Right ventricle myocardium superior (tissue), 1 donor: ENCODE measurements at regions not wholly inside any gene's neighbourhood (a gene's known extent, or its start where the extent isn't known, plus 50 kb on each side); places are given as distances from the start of the nearest gene placed in this dataset.
"Not testable (repeated sequence)": the region's sequence is repeated elsewhere in the genome, so short reads cannot be mapped to it uniquely, and the experiment has no call there.

Experiments used
- ATAC-seq: fragments of 200-7000 bp; cut with Tn5 transposase; one replicate; pipeline ENCODE4 v1.9.1; 2020; ENCODE audit warnings: mild to moderate bottlenecking; ENCODE audit not compliant: poor library complexity
- DNase-seq: peaks from one replicate; pipeline ENCODE4 v3.0.0-alpha.2; 2020
- intact Hi-C: fragments of 100-400 bp; cut with DNase I; formaldehyde crosslinking; loops from one replicate; pipeline ENCODE4 v1.11.2; 2022
- donor health status: DM: no; HTN: yes; CAD: no; lungs with severe emphysema.

DNA sequence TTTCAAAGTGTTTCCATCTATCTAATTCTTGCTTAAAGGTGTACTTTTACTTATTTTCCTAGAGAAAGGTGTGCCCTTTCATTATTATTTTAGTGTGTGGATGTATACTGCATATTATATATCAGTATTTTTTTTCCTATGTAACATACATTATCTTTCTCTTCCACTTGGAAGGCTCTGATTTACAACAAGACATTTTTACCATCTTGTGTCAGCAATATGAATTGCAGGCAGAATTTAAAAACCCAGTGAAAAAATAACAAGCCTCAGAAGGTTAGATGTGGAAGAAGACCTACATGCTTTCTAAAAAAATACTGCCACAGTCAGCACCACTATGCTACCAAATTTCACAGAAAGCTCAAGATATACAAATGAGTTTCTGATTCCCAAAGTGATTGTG lies 327.7 kb upstream of the STEAP1 start:
- intact Hi-C loops = no loop called here
- DNase-seq = no peak
- ATAC-seq = no peak

DNA sequence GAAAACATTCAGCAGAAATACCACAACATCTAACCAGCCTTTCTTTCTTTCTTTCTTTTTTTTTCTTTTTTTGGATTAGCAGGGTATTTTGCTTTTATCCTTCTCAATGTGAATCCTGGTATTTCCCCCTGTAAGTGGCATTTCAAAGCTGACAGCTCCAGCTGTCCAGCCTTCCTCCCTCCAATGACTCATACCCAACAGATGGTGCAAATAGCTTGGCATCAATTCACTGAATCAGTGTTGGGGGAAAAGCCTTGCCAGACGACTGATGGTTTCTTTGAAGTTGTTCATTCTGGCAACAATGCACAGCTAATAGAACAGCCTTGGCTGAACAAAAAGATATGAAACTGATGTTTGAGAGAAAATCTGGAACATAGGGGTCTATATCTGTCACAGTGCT lies 316.8 kb upstream of the STEAP1 start:
- ATAC-seq (no peak), DNase-seq (no peak)
- intact Hi-C loops = no loop called here

- intact Hi-C loops = no loop called here
- no peak for ATAC-seq
- DNase-seq = no peak
These were observed 314.9 kb upstream of the STEAP1 start for GRCh38 chr7:89839329-89839728.

GRCh38 chr7:89845952-89846351 lies 308.3 kb upstream of the STEAP1 start:
- ATAC-seq = no peak
- no peak for DNase-seq
- intact Hi-C loops = no loop called here

- ATAC-seq = no peak
- intact Hi-C loops = no loop called here
These were observed 305.2 kb upstream of the STEAP1 start for GRCh38 chr7:89849052-89849451.

DNA sequence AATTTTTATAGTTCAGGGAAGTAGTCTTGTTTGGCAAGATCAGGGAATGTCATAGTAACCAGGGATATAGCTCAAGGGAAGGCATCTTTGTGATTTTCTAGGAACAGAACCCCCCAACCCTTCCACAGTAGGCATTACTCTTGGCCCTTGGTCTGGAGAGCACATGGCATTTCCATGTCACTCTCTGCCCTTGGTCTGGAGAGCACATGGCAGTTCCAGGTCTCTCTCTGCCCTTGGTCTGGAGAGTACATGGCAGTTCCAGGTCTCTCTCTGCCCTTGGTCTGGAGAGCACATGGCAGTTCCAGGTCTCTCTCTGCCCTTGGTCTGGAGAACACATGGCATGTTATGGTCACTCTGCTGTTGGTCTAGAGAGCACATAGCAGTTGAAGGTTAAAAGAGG lies 297.2 kb upstream of the STEAP1 start:
- DNase-seq, intact Hi-C loops, ATAC-seq: not testable (repeated sequence)

More at GRCh38 chr7:89849052-89849451, 305.2 kb upstream of the STEAP1 start:
- DNase-seq = no peak

- ATAC-seq = no peak
- intact Hi-C loops = no loop called here
- no peak for DNase-seq
These were observed 296.5 kb upstream of the STEAP1 start for GRCh38 chr7:89857767-89858166.

GRCh38 chr7:89887489-89887888 lies 266.8 kb upstream of the STEAP1 start:
- DNase-seq (no peak), ATAC-seq (no peak)
- intact Hi-C loops = no loop called here

GRCh38 chr7:89908736-89909135 lies 245.5 kb upstream of the STEAP1 start:
- intact Hi-C loops = no loop called here
- DNase-seq = no peak
- ATAC-seq = no peak

DNA sequence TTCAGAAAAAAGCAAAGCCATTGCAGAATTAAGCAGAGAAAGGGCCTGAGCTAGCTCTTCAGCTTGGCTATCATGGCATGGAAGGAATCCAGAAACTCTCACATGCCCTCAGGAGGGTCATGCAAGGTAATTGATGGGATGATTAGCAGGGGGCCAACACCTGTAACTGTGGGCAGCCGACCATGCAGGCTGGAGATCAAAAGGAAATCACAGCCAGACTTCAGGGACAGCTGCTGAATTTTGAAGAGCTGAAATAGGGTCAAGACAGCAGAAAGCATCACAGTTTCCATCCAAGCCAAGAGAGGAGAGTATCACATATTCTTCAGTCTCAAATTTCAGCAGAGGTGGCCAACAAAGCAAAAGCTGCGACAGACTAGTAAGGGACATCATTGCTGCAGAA lies 239.6 kb upstream of the STEAP1 start:
- intact Hi-C loops = no loop called here
- ATAC-seq (no peak), DNase-seq (no peak)

- intact Hi-C loops = no loop called here
- ATAC-seq = no peak
- DNase-seq = no peak
These were observed 228.1 kb upstream of the STEAP1 start for GRCh38 chr7:89926194-89926593.

- DNase-seq = no peak
- no peak for ATAC-seq
- intact Hi-C loops = no loop called here
These were observed 227.6 kb upstream of the STEAP1 start for GRCh38 chr7:89926701-89927100.

GRCh38 chr7:89927762-89928161 lies 226.5 kb upstream of the STEAP1 start:
- no peak for ATAC-seq
- intact Hi-C loops = no loop called here
- no peak for DNase-seq

DNA sequence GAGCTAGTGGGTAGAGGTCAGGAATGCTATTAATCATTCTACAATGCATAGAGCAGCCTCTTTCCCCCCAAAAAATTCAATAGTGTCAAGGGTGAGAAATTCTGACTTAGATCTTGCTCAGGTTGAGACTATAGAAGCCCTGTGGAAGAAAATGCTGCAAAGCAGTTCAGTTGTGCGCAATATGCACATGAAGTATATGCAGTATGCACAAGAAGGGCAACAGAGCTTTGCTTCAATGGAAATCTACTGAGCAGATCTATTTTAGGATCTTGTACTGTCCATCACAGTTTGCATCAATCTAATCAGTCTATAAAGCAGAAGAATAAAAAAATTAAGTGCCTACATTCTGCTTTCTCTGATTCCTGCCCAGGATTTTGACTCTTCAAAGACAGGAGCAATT lies 225.8 kb upstream of the STEAP1 start:
- intact Hi-C loops = no loop called here
- no peak for ATAC-seq
- no peak for DNase-seq

DNA sequence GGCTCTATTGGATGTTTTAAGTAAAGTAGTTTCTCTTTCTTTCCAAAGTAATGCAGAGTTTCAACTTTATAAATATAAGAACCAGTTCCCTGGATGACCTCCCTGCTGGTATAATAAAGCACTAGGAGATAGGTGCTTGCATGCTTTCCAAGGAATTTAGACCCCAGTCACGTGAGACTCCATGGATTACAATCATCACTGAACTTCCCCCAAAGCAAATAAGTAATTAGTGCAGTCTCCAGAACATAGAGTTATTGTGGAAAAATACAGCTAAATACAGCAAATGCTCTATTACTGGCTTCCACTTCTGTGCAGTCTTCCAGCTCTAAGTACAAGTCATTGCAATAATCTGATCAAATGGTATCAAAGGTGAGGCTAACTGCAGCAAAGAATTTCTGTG lies 220.2 kb upstream of the STEAP1 start:
- ATAC-seq = no peak
- intact Hi-C loops = no loop called here
- DNase-seq = no peak

GRCh38 chr7:89943525-89944050 lies 210.7 kb upstream of the STEAP1 start:
- intact Hi-C loops = no loop called here
- no peak for ATAC-seq
- DNase-seq = no peak

GRCh38 chr7:89958525-89959068 lies 195.7 kb upstream of the STEAP1 start:
- DNase-seq (no peak), ATAC-seq (no peak)
- intact Hi-C loops = no loop called here

DNA sequence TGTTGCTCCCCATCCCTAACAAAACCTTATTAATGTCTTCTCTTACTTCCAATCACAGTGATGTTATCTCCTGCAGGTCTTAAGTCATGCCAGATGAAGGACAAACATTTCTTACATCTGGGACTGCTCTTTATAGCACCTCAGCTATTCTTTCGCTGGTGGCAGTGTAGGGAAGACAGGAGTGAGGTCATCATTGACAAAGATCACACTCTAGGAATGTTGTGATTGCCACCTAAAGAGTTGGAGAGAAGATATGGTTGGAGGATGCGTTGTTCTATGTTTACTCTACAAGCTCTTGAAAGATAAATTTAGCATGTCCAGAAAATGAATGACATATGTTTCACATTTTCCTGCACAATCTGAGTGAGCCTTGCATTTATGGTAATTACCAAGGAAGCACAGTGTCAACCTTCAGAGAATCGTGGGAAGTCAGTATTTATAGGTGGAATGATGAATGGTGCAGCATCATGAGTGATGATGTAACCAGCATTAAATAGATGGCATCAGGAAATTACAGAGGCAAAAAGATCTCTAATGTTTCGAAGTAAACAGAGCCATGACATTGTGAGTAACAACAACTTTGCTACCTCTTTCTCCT lies 188.1 kb upstream of the STEAP1 start:
- ATAC-seq = no peak
- no peak for DNase-seq
- intact Hi-C loops = no loop called here

DNA sequence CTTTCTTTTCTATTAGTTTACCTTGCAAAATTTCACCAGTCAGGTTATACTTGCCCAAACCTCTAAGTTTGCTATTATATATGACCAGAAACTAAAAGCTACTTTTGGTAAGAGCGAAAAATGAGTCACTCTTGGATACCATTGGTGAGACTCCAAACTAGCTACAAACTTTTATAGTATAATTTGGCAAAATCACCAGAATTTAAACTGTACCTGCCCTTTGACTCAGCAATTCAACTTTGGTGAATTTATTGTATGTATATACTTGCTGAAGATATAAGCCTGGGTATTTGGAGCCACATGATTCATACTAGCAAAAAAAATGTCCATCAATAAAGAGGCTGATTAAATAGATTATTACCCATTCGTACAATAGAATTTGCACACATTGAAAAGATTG lies 178.7 kb upstream of the STEAP1 start:
- ATAC-seq (no peak), DNase-seq (no peak)
- intact Hi-C loops = no loop called here

GRCh38 chr7:89987665-89988064 lies 166.6 kb upstream of the STEAP1 start:
- no peak for DNase-seq
- no peak for ATAC-seq
- intact Hi-C loops = no loop called here

- intact Hi-C loops = no loop called here
- DNase-seq (no peak), ATAC-seq (no peak)
These were observed 166.2 kb upstream of the STEAP1 start for GRCh38 chr7:89988074-89988473.
